Mammary epithelial cell (primary cell): ENCODE measurements at regions not wholly inside any gene's neighbourhood (a gene's known extent, or its start where the extent isn't known, plus 50 kb on each side); places are given as distances from the start of the nearest gene placed in this dataset.

ENCODE experiments used
- EZH2 ChIP-seq: IDR thresholded peaks from 2 replicates; pipeline ENCODE4 v1.6.1; 2012; ENCODE audit warnings: low read length, inconsistent platforms, borderline replicate concordance
- TF ChIP-seq, protein P1 (sequence below), 2 donors: IDR thresholded peaks in 1 of 2; conservative IDR thresholded peaks in 1 of 2; 2 replicates each; pipeline ENCODE4 v1.5.1; 2011 to 2012; ENCODE audit warnings: inconsistent platforms in 2 of 2, low read length in 2 of 2, mild to moderate bottlenecking in 2 of 2, control low read depth in 1 of 2, low read depth in 1 of 2; ENCODE audit not compliant: insufficient read depth in 1 of 2; ENCODE audit errors: extremely low read depth in 1 of 2

DNA sequence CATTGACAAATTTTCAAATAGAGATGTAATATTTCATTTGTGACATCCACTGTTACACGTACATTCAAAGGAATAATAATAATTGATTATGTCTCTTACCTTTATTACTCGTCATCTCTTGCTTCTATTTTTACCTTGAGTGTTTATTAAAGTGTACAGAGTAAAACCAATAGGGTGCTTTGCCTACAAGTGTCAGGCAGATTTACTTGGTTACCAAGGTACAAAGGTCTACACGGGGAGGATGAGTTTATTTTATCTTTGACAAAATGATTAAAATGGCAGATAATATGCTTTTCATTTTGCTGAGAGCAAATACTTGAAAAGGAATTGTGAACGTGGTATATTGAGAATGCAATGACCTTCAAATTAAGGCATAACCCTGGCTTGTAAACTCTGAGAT, 137.8 kb upstream of the SOX5 start:
- TF ChIP-seq, protein P1, sequence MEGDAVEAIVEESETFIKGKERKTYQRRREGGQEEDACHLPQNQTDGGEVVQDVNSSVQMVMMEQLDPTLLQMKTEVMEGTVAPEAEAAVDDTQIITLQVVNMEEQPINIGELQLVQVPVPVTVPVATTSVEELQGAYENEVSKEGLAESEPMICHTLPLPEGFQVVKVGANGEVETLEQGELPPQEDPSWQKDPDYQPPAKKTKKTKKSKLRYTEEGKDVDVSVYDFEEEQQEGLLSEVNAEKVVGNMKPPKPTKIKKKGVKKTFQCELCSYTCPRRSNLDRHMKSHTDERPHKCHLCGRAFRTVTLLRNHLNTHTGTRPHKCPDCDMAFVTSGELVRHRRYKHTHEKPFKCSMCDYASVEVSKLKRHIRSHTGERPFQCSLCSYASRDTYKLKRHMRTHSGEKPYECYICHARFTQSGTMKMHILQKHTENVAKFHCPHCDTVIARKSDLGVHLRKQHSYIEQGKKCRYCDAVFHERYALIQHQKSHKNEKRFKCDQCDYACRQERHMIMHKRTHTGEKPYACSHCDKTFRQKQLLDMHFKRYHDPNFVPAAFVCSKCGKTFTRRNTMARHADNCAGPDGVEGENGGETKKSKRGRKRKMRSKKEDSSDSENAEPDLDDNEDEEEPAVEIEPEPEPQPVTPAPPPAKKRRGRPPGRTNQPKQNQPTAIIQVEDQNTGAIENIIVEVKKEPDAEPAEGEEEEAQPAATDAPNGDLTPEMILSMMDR (conservative IDR thresholded peaks at IDR 0.05 in 1 of 2, IDR thresholded peaks at IDR 0.05 in 1 of 2; ENCODE audit: extremely low read depth in 1 of 2, insufficient read depth in 1 of 2, low read depth in 1 of 2, low read length in 2 of 2), result no peak
- no peak for TF ChIP-seq EZH2
